ENCODE measurements at regions not wholly inside any gene's neighbourhood (a gene's known extent, or its start where the extent isn't known, plus 50 kb on each side); places are given as distances from the start of the nearest gene placed in this dataset.

DNA sequence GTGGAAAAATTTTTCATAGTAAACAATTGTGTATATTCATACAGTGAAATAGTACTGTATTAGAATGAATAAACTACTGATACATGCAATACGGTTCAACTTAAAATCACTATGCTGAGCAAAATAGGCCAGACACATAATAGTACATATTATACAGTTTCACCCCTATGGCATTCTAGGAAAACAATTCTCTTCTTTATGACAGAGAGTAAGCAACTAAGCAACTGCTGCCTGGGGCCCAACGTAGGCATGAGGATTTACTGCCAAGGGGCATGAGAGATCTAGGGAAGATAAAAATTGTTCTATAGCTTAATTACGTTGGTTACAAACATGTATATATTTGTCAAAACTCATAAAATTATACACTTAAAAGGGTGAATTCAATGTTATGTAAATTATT, 180.2 kb downstream of the DRD1 start:
- Histone ChIP-seq H2BK5ac (ENCODE audit: low read depth, low read length, poor library complexity, severe bottlenecking) (no peak overlapping the region), H3K9me3 (ENCODE audit: control insufficient read depth, insufficient read depth, low read length) (no peaks in the 10 kb centered on the region), H3K23ac (ENCODE audit: low read depth, low read length) (no peak overlapping the region), H3K4me2 (ENCODE audit: low read depth, low read length) (no peak overlapping the region), H2AK5ac (ENCODE audit: low read depth, low read length) (no peak overlapping the region), H2AFZ (replicated peaks; ENCODE audit: low read length, poor library complexity) (no peak overlapping the region), H3K27me3 (ENCODE audit: control insufficient read depth, insufficient read depth, low read length) (no peaks in the 10 kb centered on the region), H4K91ac (ENCODE audit: insufficient read depth, low read depth, low read length) (no peak overlapping the region), H3K56ac (ENCODE audit: extremely low read depth, insufficient read depth, low read length) (no peak overlapping the region), H3K79me1 (ENCODE audit: low read depth in 1 of 2, low read length in 2 of 2) (no peaks in the 10 kb centered on the region), H2AK9ac (replicated peaks; ENCODE audit: low read depth, low read length, poor library complexity) (no peak overlapping the region), H4K5ac (ENCODE audit: low read depth, low read length) (no peak overlapping the region), H3K14ac (replicated peaks; ENCODE audit: low read depth, low read length) (no peak overlapping the region), H4K8ac (ENCODE audit: low read depth in 2 of 2, low read length in 2 of 2) (no peak overlapping the region), H3K4me3 (ENCODE audit: insufficient read depth, low read depth, low read length) (no peak overlapping the region), H3K36me3 (ENCODE audit: control insufficient read depth, insufficient read depth, low read length) (no peaks in the 10 kb centered on the region), H3K9me1 (ENCODE audit: insufficient read depth, low read length) (no peaks in the 10 kb centered on the region), H2BK120ac (ENCODE audit: low read depth, low read length) (no peak overlapping the region), H2BK15ac (ENCODE audit: low read depth, low read length) (no peak overlapping the region), H2BK20ac (ENCODE audit: low read depth, low read length) (no peak overlapping the region), H3K27ac (ENCODE audit: insufficient read depth, low read length) (no peak overlapping the region), H3K4ac (ENCODE audit: low read depth, low read length) (no peak overlapping the region), H3K4me1 (ENCODE audit: control insufficient read depth, insufficient read depth, low read length) (no peaks in the 10 kb centered on the region), H3K9ac (ENCODE audit: low read depth, low read length) (no peak overlapping the region), H4K20me1 (ENCODE audit: insufficient read depth, low read length) (no peaks in the 10 kb centered on the region), H3K18ac (ENCODE audit: low read depth, low read length) (no peak overlapping the region)
- in situ Hi-C loops (cut with MboI; ENCODE audit: low sequenced_read_pairs) = no loop called here
- TF ChIP-seq BHLHE40 (IDR thresholded peaks at IDR 0.05; ENCODE audit: low read depth, low read length) (no peak), MAFK (IDR thresholded peaks at IDR 0.05; ENCODE audit: low read depth, low read length) (no peak), MXI1 (IDR thresholded peaks at IDR 0.05; ENCODE audit: borderline replicate concordance, low read depth, low read length) (no peak), RFX5 (IDR thresholded peaks at IDR 0.05; ENCODE audit: low read depth, low read length) (no peak), NFE2L2 (IDR thresholded peaks at IDR 0.05; ENCODE audit: low read depth, low read length) (no peak), CHD1 (IDR thresholded peaks at IDR 0.05; ENCODE audit: low read depth, low read length) (no peak), CEBPB (IDR thresholded peaks at IDR 0.05; ENCODE audit: low read depth, low read length) (no peak), FOS (IDR thresholded peaks at IDR 0.05; ENCODE audit: low read depth, low read length) (no peak), RAD21 (IDR thresholded peaks at IDR 0.05; ENCODE audit: low read length) (no peak), SMC3 (IDR thresholded peaks at IDR 0.05; ENCODE audit: low read depth, low read length) (no peak), RCOR1 (IDR thresholded peaks at IDR 0.05; ENCODE audit: insufficient replicate concordance, low read length) (no peak), MAZ (IDR thresholded peaks at IDR 0.05; ENCODE audit: borderline replicate concordance, low read depth, low read length) (no peak)
- TF ChIP-seq, protein P1, sequence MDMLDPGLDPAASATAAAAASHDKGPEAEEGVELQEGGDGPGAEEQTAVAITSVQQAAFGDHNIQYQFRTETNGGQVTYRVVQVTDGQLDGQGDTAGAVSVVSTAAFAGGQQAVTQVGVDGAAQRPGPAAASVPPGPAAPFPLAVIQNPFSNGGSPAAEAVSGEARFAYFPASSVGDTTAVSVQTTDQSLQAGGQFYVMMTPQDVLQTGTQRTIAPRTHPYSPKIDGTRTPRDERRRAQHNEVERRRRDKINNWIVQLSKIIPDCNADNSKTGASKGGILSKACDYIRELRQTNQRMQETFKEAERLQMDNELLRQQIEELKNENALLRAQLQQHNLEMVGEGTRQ (IDR thresholded peaks at IDR 0.05; ENCODE audit: low read depth, low read length) = no peak
- TF ChIP-seq, protein P2, sequence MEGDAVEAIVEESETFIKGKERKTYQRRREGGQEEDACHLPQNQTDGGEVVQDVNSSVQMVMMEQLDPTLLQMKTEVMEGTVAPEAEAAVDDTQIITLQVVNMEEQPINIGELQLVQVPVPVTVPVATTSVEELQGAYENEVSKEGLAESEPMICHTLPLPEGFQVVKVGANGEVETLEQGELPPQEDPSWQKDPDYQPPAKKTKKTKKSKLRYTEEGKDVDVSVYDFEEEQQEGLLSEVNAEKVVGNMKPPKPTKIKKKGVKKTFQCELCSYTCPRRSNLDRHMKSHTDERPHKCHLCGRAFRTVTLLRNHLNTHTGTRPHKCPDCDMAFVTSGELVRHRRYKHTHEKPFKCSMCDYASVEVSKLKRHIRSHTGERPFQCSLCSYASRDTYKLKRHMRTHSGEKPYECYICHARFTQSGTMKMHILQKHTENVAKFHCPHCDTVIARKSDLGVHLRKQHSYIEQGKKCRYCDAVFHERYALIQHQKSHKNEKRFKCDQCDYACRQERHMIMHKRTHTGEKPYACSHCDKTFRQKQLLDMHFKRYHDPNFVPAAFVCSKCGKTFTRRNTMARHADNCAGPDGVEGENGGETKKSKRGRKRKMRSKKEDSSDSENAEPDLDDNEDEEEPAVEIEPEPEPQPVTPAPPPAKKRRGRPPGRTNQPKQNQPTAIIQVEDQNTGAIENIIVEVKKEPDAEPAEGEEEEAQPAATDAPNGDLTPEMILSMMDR (conservative IDR thresholded peaks at IDR 0.05; ENCODE audit: low read depth, low read length) = no peak
- dilution Hi-C loops (cut with HindIII; ENCODE audit: low sequenced_read_pairs, unreplicated experiment) = no loop called here
- intact Hi-C loops (cut with micrococcal nuclease) = no loop called here
- ChIA-PET POLR2A (ENCODE audit: unreplicated experiment) (no interaction called here), CTCF (no interaction called here)
- BruUV-seq (replicated peaks) = no TSS peak
- DNase-seq = no peak
- no peak for ATAC-seq (ENCODE audit: low read depth)
- WGBS, 2 experiments (ENCODE audit: extremely low coverage in 2 of 2, insufficient read length in 1 of 2) = no CpG with 5 or more reads among the region's 3 CpGs
